Activated CD4-positive, alpha-beta T cell treated with anti-CD3 and anti-CD28 coated beads, Interleukin-2, amount 50 U/mL, for 24 hours (primary cell): ENCODE measurements at regions not wholly inside any gene's neighbourhood (a gene's known extent, or its start where the extent isn't known, plus 50 kb on each side); places are given as distances from the start of the nearest gene placed in this dataset.
"Not testable (repeated sequence)": the region's sequence is repeated elsewhere in the genome, so short reads cannot be mapped to it uniquely, and the experiment has no call there.

ENCODE experiments used
- DNase-seq, 2 donors: peaks; one replicate each; pipeline ENCODE4 v3.0.0-alpha.2; 2020; ENCODE audit warnings: low read depth in 1 of 2, low spot score in 1 of 2

DNA sequence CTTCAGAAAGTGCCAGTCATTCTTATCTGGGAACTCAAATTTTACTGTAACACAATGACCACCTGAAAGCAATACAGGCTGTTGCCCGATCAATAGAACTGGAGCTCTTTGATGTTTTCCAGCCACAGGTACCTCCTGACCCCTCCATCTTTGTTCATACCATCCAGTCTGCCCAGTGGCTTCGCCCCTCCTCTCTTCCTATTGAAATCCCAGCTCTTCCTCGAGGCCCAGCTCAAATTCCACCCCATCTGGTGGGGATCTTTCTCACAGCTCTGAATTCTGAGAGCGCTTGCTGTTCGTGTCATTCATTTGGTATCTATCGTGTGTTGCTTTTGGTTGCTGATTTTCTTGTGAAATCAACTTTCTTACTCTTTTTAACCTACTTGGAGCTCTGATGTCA, 87.9 kb upstream of the CNKSR3 start:
- DNase-seq = no peak

GRCh38 chr6:154602296-154602695, 91.8 kb upstream of the CNKSR3 start:
- DNase-seq = no peak

GRCh38 chr6:154602708-154603107, 92.2 kb upstream of the CNKSR3 start:
- DNase-seq = no peak

GRCh38 chr6:154604119-154604518, 93.6 kb upstream of the CNKSR3 start:
- DNase-seq = no peak

DNA sequence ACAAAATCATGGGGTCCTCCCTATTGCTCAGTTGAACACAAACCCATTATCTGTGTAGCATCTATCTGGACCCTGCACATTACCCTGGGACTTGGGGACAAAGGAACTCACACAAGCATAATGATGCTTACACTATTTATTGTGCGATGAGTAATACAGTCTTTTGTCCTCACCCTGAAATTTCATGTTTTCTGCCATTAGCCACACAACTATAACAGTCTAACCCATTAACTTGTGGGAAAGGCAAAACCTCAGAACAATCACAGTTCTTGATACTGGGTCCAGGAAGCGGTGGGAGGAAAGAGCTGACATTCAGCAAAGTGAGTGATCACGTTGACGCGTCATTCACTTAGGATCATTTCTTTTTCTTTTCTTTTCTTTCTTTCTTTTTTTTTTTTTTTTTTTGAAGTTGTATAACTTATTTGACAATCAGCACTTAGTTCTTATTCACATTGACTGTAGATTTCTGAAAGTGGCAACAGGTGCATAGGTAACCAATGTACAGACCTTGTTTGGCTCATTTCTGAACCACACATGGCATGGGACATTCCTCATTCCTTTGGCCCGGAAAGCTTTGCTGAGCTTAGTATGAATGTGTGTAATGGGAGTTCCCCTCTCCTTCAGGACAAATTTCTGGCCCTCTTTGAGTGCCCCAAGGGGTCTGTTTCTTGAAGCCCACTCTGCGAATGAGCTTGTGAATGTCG, 94.8 kb upstream of the CNKSR3 start:
- peak in 1 of 2 donors; percentile 14 for DNase-seq

GRCh38 chr6:154605882-154606370, 95.4 kb upstream of the CNKSR3 start:
- no peak for DNase-seq

GRCh38 chr6:154606457-154606856, 96.0 kb upstream of the CNKSR3 start:
- DNase-seq = peak; percentile 76 to 87

- no peak for DNase-seq
These were observed 96.4 kb upstream of the CNKSR3 start for GRCh38 chr6:154606860-154607259.

GRCh38 chr6:154611241-154611640, 100.8 kb upstream of the CNKSR3 start:
- DNase-seq = no peak

- no peak for DNase-seq
These were observed 101.4 kb upstream of the CNKSR3 start for GRCh38 chr6:154611847-154612246.

- no peak for DNase-seq
These were observed 102.7 kb upstream of the CNKSR3 start for GRCh38 chr6:154613137-154613676.

DNA sequence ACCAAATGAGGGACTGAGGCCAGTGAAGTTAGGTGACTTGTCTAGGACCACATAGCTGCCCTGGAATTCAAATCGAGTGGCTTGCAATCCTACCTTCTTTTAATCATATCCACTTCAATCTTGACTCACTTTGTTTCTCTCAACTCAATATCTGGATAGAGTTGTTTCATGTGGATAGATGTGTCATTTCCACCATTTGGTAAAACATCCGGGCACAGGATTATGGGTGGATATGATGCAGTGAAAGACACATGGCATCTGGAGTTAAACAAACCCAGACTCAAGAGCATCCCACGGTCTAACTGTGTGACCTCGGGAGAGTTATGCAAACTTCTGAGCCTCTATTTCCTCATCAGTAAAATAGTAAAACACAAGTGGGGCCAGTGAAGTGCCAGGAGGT, 103.6 kb upstream of the CNKSR3 start:
- no peak for DNase-seq

GRCh38 chr6:154614641-154615040, 104.2 kb upstream of the CNKSR3 start:
- DNase-seq = no peak

GRCh38 chr6:154615483-154616025, 105.1 kb upstream of the CNKSR3 start:
- DNase-seq = no peak

GRCh38 chr6:154617175-154617574, 106.7 kb upstream of the CNKSR3 start:
- DNase-seq = no peak

GRCh38 chr6:154619146-154619545, 108.7 kb upstream of the CNKSR3 start:
- no peak for DNase-seq

- DNase-seq = no peak
These were observed 111.2 kb upstream of the CNKSR3 start for GRCh38 chr6:154621686-154622085.

GRCh38 chr6:154622618-154623336, 110.4 kb upstream of the SCAF8 start:
- DNase-seq = no peak

DNA sequence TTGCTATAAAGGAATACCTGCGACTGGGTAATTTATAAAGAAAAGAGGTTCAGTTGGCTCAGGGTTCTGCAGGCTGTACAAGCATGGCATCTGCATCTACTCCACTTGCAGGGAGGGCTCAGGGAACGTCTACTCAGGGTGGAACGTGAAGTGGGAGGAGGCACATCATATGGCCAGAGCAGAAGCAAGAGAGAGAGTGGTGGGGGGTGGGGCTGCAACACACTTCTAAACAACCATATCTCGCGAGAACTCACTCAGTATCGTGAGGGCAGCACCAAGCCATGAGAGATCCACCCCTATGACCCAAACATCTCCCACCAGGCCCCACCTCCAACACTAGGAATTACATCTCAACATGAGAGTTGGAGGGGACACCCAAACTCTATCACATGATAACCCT, 109.8 kb upstream of the SCAF8 start:
- no peak for DNase-seq

DNA sequence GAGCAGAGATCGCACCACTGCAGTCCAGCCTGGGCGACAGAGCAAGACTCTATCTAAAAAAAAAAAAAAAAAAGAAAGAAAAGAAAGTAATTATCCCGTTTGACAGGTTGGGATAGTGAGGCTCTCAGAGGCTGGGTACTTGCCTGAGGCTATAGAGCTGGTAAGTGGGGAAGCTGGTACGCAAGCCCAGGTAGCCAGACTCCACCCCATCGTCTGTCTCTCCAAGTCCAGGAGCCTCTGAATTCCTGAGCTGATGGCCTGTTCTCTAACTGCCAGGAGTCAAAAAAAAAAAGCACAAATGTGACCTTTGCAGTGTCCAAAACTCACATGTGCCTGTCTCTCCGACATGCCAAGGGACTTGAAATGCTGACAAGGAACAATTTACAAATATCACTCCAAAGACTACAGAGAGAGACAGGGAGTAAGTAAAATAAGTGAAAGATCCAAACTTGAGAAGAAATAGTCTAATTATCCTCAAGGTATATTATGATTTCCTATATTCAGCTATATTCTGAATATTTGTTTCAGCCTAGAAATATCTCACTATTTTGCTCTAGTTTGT, 109.1 kb upstream of the SCAF8 start:
- DNase-seq = no peak

DNA sequence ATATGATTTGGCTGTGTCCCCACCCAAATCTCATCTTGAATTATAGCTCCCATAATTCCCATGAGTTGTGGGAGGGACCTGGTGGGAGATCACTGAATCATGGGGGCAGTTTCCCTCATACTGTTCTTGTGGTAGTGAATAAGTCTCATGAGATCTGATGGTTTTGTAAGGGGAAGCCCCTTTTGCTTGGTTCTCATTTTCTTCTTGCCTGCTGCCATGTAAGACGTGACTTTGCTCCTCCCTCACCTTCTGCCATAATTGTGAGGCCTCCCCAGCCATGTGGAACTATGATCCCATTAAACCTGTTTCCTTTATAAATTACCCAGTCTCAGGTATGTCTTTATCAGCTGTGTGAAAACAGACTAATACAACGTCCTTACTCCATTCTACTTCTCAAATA, 108.5 kb upstream of the SCAF8 start:
- DNase-seq = not testable (repeated sequence)

GRCh38 chr6:154625721-154626120, 107.5 kb upstream of the SCAF8 start:
- DNase-seq = no peak
